Keratinocyte (primary cell): ENCODE measurements at regions not wholly inside any gene's neighbourhood (a gene's known extent, or its start where the extent isn't known, plus 50 kb on each side); places are given as distances from the start of the nearest gene placed in this dataset.

ENCODE experiments used
- DNase-seq: peaks from one replicate; pipeline ENCODE4 v3.0.0-alpha.2; 2011; ENCODE audit warnings: low read depth, missing footprints, low spot score
- FAIRE-seq: peaks from 2 replicates; lab custom pipeline; 2011; peaks lifted over from hg19 to GRCh38; lab: Jason Lieb, UNC
- H2AFZ ChIP-seq: 2 replicates; pipeline ENCODE4 v1.6.0; 2012; ENCODE audit warnings: low read length, control low read depth, inconsistent platforms; ENCODE audit not compliant: control insufficient read depth
- H3K27ac ChIP-seq: 2 replicates; pipeline ENCODE4 v1.5.1; 2011; ENCODE audit warnings: low read length; ENCODE audit not compliant: control insufficient read depth, insufficient read depth
- H3K27me3 ChIP-seq: 3 replicates; pipeline ENCODE4 v1.6.0; 2011; ENCODE audit warnings: low read length; ENCODE audit not compliant: control insufficient read depth, insufficient read depth; ENCODE audit errors: extremely low read depth
- H3K36me3 ChIP-seq, 2 experiments: 2 replicates in 1 of 2; 3 replicates in 1 of 2; pipeline ENCODE4 v1.5.1; 2011; ENCODE audit warnings: low read length in 2 of 2, mild to moderate bottlenecking in 1 of 2; ENCODE audit not compliant: control insufficient read depth in 2 of 2, insufficient read depth in 2 of 2; ENCODE audit errors: extremely low read depth in 1 of 2
- H3K4me1 ChIP-seq: 3 replicates; pipeline ENCODE4 v1.5.1; 2011; ENCODE audit warnings: low read length; ENCODE audit not compliant: control insufficient read depth, insufficient read depth; ENCODE audit errors: extremely low read depth
- H3K4me2 ChIP-seq: 3 replicates; pipeline ENCODE4 v1.6.0; 2011; ENCODE audit warnings: low read depth, low read length; ENCODE audit not compliant: control insufficient read depth, insufficient read depth; ENCODE audit errors: extremely low read depth
- H3K4me3 ChIP-seq, 3 experiments: fragments of 200-600 bp in 1 of 3; sonication (generic) in 1 of 3; 2 replicates in 2 of 3; 3 replicates in 1 of 3; pipeline ENCODE4 v1.5.1; 2011 to 2016; ENCODE audit warnings: low read length in 3 of 3, mild to moderate bottlenecking in 3 of 3, control low read depth in 2 of 3, inconsistent platforms in 1 of 3, low read depth in 1 of 3, mixed read lengths in 1 of 3, mixed run types in 1 of 3, moderate library complexity in 1 of 3; ENCODE audit not compliant: control insufficient read depth in 2 of 3, insufficient read depth in 2 of 3; ENCODE audit errors: extremely low read depth in 1 of 3
- H3K79me2 ChIP-seq: 2 replicates; pipeline ENCODE4 v1.6.0; 2012; ENCODE audit warnings: low read length; ENCODE audit not compliant: control insufficient read depth, insufficient read depth
- H3K9ac ChIP-seq: 3 replicates; pipeline ENCODE4 v1.6.0; 2011; ENCODE audit warnings: low read length; ENCODE audit not compliant: control insufficient read depth, insufficient read depth; ENCODE audit errors: extremely low read depth
- H3K9me1 ChIP-seq: 3 replicates; pipeline ENCODE4 v1.6.0; 2011; ENCODE audit warnings: low read length; ENCODE audit not compliant: control insufficient read depth, insufficient read depth; ENCODE audit errors: extremely low read depth
- H3K9me3 ChIP-seq: 2 replicates; pipeline ENCODE4 v1.5.1; 2012; ENCODE audit warnings: low read depth, low read length; ENCODE audit not compliant: control insufficient read depth
- H4K20me1 ChIP-seq: 3 replicates; pipeline ENCODE4 v1.6.0; 2011; ENCODE audit warnings: low read length; ENCODE audit not compliant: control insufficient read depth, insufficient read depth; ENCODE audit errors: extremely low read depth
- CTCF ChIP-seq, 3 experiments: IDR thresholded peaks in 1 of 3; conservative IDR thresholded peaks in 1 of 3; optimal IDR thresholded peaks in 1 of 3; 2 replicates in 2 of 3; 3 replicates in 1 of 3; pipeline versions ENCODE3 to v1.5.1; 2011; ENCODE audit warnings: low read length in 3 of 3, mild to moderate bottlenecking in 3 of 3, moderate library complexity in 2 of 3, control low read depth in 1 of 3, inconsistent platforms in 1 of 3; ENCODE audit not compliant: insufficient read depth in 2 of 3; ENCODE audit errors: extremely low read depth in 1 of 3
- EZH2 ChIP-seq: IDR thresholded peaks from one replicate; pipeline ENCODE4 v1.6.1; 2012; ENCODE audit warnings: inconsistent platforms, mild to moderate bottlenecking, low read length, moderate library complexity
- dilution Hi-C: fragments of 300-500 bp; cut with MboI; formaldehyde crosslinking; loops from one replicate; pipeline ENCODE4 v1.7.0; 2020; ENCODE audit warnings: low sequenced_read_pairs; ENCODE audit not compliant: extremely low pct_ligation_motif_present

GRCh38 chrX:69068301-69069085, 96.8 kb downstream of the PJA1 start:
- no peak for DNase-seq
- TF ChIP-seq CTCF (optimal IDR thresholded peaks at IDR 0.05 in 1 of 3, IDR thresholded peaks at IDR 0.05 in 1 of 3, conservative IDR thresholded peaks at IDR 0.05 in 1 of 3; ENCODE audit: extremely low read depth in 1 of 3, insufficient read depth in 2 of 3, low read length in 3 of 3): no peak
- no peak for TF ChIP-seq EZH2
- dilution Hi-C loops: no loop called here
- Histone ChIP-seq H3K27ac (no peak overlapping the region), H3K9me1 (no peaks in the 10 kb centered on the region), H3K79me2 (no peaks in the 10 kb centered on the region), H4K20me1 (no peaks in the 10 kb centered on the region), H3K9me3 (no peaks in the 10 kb centered on the region), H2AFZ (no peak overlapping the region), H3K4me2 (no peak overlapping the region), H3K36me3 (no peaks in the 10 kb centered on the region), H3K4me1 (no peaks in the 10 kb centered on the region), H3K4me3 (no peak overlapping the region), H3K27me3 (peaks cover 3% of the 10 kb centered on the region), H3K9ac (no peak overlapping the region)
- no peak for FAIRE-seq

GRCh38 chrX:69067841-69068240, 97.4 kb downstream of the PJA1 start:
- FAIRE-seq (no peak), DNase-seq (no peak)
- Histone ChIP-seq H4K20me1 (no peaks in the 10 kb centered on the region), H3K27ac (no peak overlapping the region), H3K4me2 (no peak overlapping the region), H3K36me3 (no peaks in the 10 kb centered on the region), H2AFZ (no peak overlapping the region), H3K79me2 (no peaks in the 10 kb centered on the region), H3K9me1 (no peaks in the 10 kb centered on the region), H3K9ac (no peak overlapping the region), H3K4me3 (no peak overlapping the region), H3K4me1 (no peaks in the 10 kb centered on the region), H3K27me3 (peaks cover 3% of the 10 kb centered on the region), H3K9me3 (no peaks in the 10 kb centered on the region)
- dilution Hi-C loops: no loop called here
- no peak for TF ChIP-seq CTCF (optimal IDR thresholded peaks at IDR 0.05 in 1 of 3, IDR thresholded peaks at IDR 0.05 in 1 of 3, conservative IDR thresholded peaks at IDR 0.05 in 1 of 3; ENCODE audit: extremely low read depth in 1 of 3, insufficient read depth in 2 of 3, low read length in 3 of 3)
- no peak for TF ChIP-seq EZH2
